H1 (cell line): ENCODE measurements at regions not wholly inside any gene's neighbourhood (a gene's known extent, or its start where the extent isn't known, plus 50 kb on each side); places are given as distances from the start of the nearest gene placed in this dataset.

ENCODE experiments used
- CTCF ChIA-PET: fragments of 300-600 bp; sonication (Branson Sonifier 250); formaldehyde crosslinking; loops from one replicate; lab custom pipeline; 2021; ENCODE audit not compliant: partially characterized antibody; lab: Charles Lee
- POLR2A ChIA-PET: fragments of 300-600 bp; sonication (Branson Sonifier 250); formaldehyde crosslinking; loops from one replicate; lab custom pipeline; 2021; ENCODE audit warnings: inconsistent platforms; ENCODE audit not compliant: partially characterized antibody; lab: Charles Lee
- DNase-seq, 2 experiments: peaks; one replicate each; pipeline versions ENCODE4 v3.0.0 to v3.0.0-alpha.2; 2010 to 2022; ENCODE audit warnings: low spot score in 2 of 2, low read depth in 1 of 2, mixed read lengths in 1 of 2
- FAIRE-seq: peaks from 2 replicates; lab custom pipeline; 2011; peaks lifted over from hg19 to GRCh38; lab: Jason Lieb, UNC
- H2AFZ ChIP-seq: 2 replicates; pipeline ENCODE4 v1.8.1; 2012; ENCODE audit warnings: low read length, inconsistent platforms
- H2AK5ac ChIP-seq: 2 replicates; pipeline ENCODE4 v1.6.1; 2013; ENCODE audit warnings: low read depth, low read length
- H2BK120ac ChIP-seq: replicated peaks from 2 replicates; pipeline ENCODE3; 2013; ENCODE audit warnings: low read depth, low read length, inconsistent platforms
- H2BK12ac ChIP-seq: 2 replicates; pipeline ENCODE4 v1.6.1; 2013; ENCODE audit warnings: low read depth, low read length
- H2BK15ac ChIP-seq: 2 replicates; pipeline ENCODE4 v1.6.1; 2013; ENCODE audit warnings: low read length
- H2BK20ac ChIP-seq: 2 replicates; pipeline ENCODE4 v1.6.1; 2013; ENCODE audit warnings: low read length
- H2BK5ac ChIP-seq: 2 replicates; pipeline ENCODE4 v1.6.1; 2013; ENCODE audit warnings: low read depth, low read length
- H3K14ac ChIP-seq: 2 replicates; pipeline ENCODE4 v1.6.1; 2013; ENCODE audit warnings: inconsistent platforms; ENCODE audit not compliant: insufficient read length
- H3K18ac ChIP-seq: 2 replicates; pipeline ENCODE4 v1.6.1; 2013; ENCODE audit warnings: low read length; ENCODE audit errors: extremely low read depth
- H3K23ac ChIP-seq: 2 replicates; pipeline ENCODE4 v1.6.1; 2013; ENCODE audit warnings: inconsistent platforms; ENCODE audit not compliant: insufficient read length
- H3K23me2 ChIP-seq: 2 replicates; pipeline ENCODE4 v1.6.1; 2013; ENCODE audit warnings: low read depth, low read length
- H3K27ac ChIP-seq: 2 replicates; pipeline ENCODE4 v1.6.1; 2011; ENCODE audit warnings: low read depth, low read length, inconsistent platforms
- H3K27me3 ChIP-seq, 4 experiments: replicated peaks in 1 of 4; 1 replicate in 1 of 4; 2 replicates in 3 of 4; pipeline versions ENCODE4 v1.6.1 to v1.8.1; 2011 to 2013; ENCODE audit warnings: low read length in 3 of 4, mild to moderate bottlenecking in 3 of 4, inconsistent platforms in 2 of 4, mixed read lengths in 2 of 4, moderate library complexity in 1 of 4; ENCODE audit not compliant: control insufficient read depth in 3 of 4, insufficient read depth in 3 of 4; ENCODE audit errors: extremely low read depth in 1 of 4
- H3K36me3 ChIP-seq, 4 experiments: 2 replicates each; pipeline versions ENCODE4 v1.6.1 to v1.8.1; 2011 to 2013; ENCODE audit warnings: mild to moderate bottlenecking in 4 of 4, low read length in 3 of 4, moderate library complexity in 2 of 4, control low read depth in 1 of 4, inconsistent platforms in 1 of 4; ENCODE audit not compliant: insufficient read depth in 4 of 4, control insufficient read depth in 2 of 4
- H3K4ac ChIP-seq: replicated peaks from 2 replicates; pipeline ENCODE3; 2013; ENCODE audit warnings: low read length, low read depth, mixed read lengths, inconsistent platforms; ENCODE audit not compliant: insufficient read length
- H3K4me1 ChIP-seq, 4 experiments: replicated peaks in 1 of 4; 1 replicate in 1 of 4; 2 replicates in 3 of 4; pipeline versions ENCODE4 v1.6.1 to v1.8.1; 2011 to 2013; ENCODE audit warnings: low read length in 3 of 4, inconsistent platforms in 2 of 4, mixed read lengths in 1 of 4; ENCODE audit not compliant: insufficient read depth in 4 of 4, control insufficient read depth in 3 of 4
- H3K4me2 ChIP-seq, 2 experiments: 2 replicates each; pipeline versions ENCODE4 v1.6.1 to v1.8.1; 2011 to 2013; ENCODE audit warnings: low read depth in 2 of 2, low read length in 2 of 2, control low read depth in 1 of 2, inconsistent platforms in 1 of 2, mild to moderate bottlenecking in 1 of 2; ENCODE audit not compliant: insufficient read depth in 1 of 2
- H3K4me3 ChIP-seq, 4 experiments: fragments of 200-600, 300-600 bp in 1 of 4; sonication (generic), shearing (Covaris generic), sonication (Bioruptor Twin) in 1 of 4; 2 replicates each; pipeline versions ENCODE4 v1.5.1 to v1.8.1; 2011 to 2016; ENCODE audit warnings: low read length in 4 of 4, low read depth in 3 of 4, control low read depth in 2 of 4, inconsistent platforms in 2 of 4, mild to moderate bottlenecking in 2 of 4, mixed read lengths in 1 of 4, moderate library complexity in 1 of 4; ENCODE audit not compliant: insufficient read depth in 2 of 4; ENCODE audit errors: extremely low read depth in 1 of 4
- H3K56ac ChIP-seq: replicated peaks from 2 replicates; pipeline ENCODE3; 2013; ENCODE audit warnings: low read depth, mild to moderate bottlenecking, mixed read lengths, low read length, inconsistent platforms; ENCODE audit not compliant: insufficient read length
- H3K79me1 ChIP-seq: 2 replicates; pipeline ENCODE4 v1.6.1; 2013; ENCODE audit warnings: low read depth, low read length, control low read depth
- H3K79me2 ChIP-seq, 2 experiments: 2 replicates each; pipeline versions ENCODE4 v1.6.1 to v1.8.1; 2012 to 2013; ENCODE audit warnings: low read length in 2 of 2, mild to moderate bottlenecking in 2 of 2, inconsistent platforms in 1 of 2; ENCODE audit not compliant: insufficient read depth in 2 of 2, control insufficient read depth in 1 of 2
- H3K9ac ChIP-seq, 4 experiments: replicated peaks in 1 of 4; 1 replicate in 1 of 4; 2 replicates in 3 of 4; pipeline versions ENCODE4 v1.6.1 to v1.8.1; 2011 to 2013; ENCODE audit warnings: low read depth in 3 of 4, low read length in 3 of 4, control low read depth in 2 of 4, mild to moderate bottlenecking in 2 of 4, moderate library complexity in 2 of 4, inconsistent platforms in 1 of 4; ENCODE audit errors: extremely low read depth in 1 of 4
- H3K9me3 ChIP-seq, 2 experiments: 2 replicates each; pipeline versions ENCODE4 v1.6.1 to v1.8.1; 2012 to 2013; ENCODE audit warnings: mild to moderate bottlenecking in 2 of 2, moderate library complexity in 2 of 2, control low read depth in 1 of 2, inconsistent platforms in 1 of 2, low read depth in 1 of 2, low read length in 1 of 2, mixed read lengths in 1 of 2; ENCODE audit not compliant: insufficient read depth in 2 of 2
- H4K20me1 ChIP-seq, 2 experiments: replicated peaks in 1 of 2; 2 replicates each; pipeline versions ENCODE3 to v1.8.1; 2011 to 2013; ENCODE audit warnings: inconsistent platforms in 2 of 2, low read length in 2 of 2, mild to moderate bottlenecking in 1 of 2; ENCODE audit not compliant: insufficient read depth in 2 of 2, control insufficient read depth in 1 of 2
- H4K5ac ChIP-seq: 2 replicates; pipeline ENCODE4 v1.6.1; 2013; ENCODE audit warnings: low read length, low read depth, mixed read lengths, inconsistent platforms; ENCODE audit not compliant: insufficient read length
- H4K8ac ChIP-seq: 2 replicates; pipeline ENCODE4 v1.8.0; 2013; ENCODE audit warnings: mild to moderate bottlenecking, moderate library complexity, low read length, inconsistent platforms; ENCODE audit not compliant: insufficient read depth; ENCODE audit errors: extremely low read depth
- H4K91ac ChIP-seq: replicated peaks from 2 replicates; pipeline ENCODE3; 2013; ENCODE audit warnings: low read length, mixed read lengths, inconsistent platforms; ENCODE audit not compliant: insufficient read length
- KDM4A ChIP-seq: IDR thresholded peaks from one replicate; pipeline ENCODE4 v1.7.1; 2012; ENCODE audit warnings: low read depth, mild to moderate bottlenecking, moderate library complexity, low read length, inconsistent platforms; ENCODE audit not compliant: severe bottlenecking
- SAP30 ChIP-seq: fragments of 300-600 bp; sonication (generic); IDR thresholded peaks from 2 replicates; pipeline ENCODE4 v1.7.1; 2012; ENCODE audit warnings: low read length, moderate library complexity, mild to moderate bottlenecking, inconsistent platforms; ENCODE audit not compliant: insufficient read depth, insufficient replicate concordance
- WGBS, 2 experiments: shearing (Covaris generic) in 1 of 2; methylation state at CpG; one replicate each; pipeline versions ENCODE4 v1.1.6 to v1.1.7; 2013 to 2015; ENCODE audit warnings: low lambda C conversion rate in 2 of 2, mixed read lengths in 2 of 2, inconsistent platforms in 1 of 2, low coverage in 1 of 2, missing lambda C conversion rate in 1 of 2; ENCODE audit not compliant: insufficient replicate concordance in 2 of 2, insufficient coverage in 1 of 2, insufficient read length in 1 of 2; ENCODE audit errors: extremely low coverage in 1 of 2, missing lambda C conversion rate in 1 of 2; 5-methylcytosine and 5-hydroxymethylcytosine counted together
- TF ChIP-seq, protein P1 (sequence below): IDR thresholded peaks from 2 replicates; pipeline ENCODE4 v1.6.1; 2011; ENCODE audit warnings: low read length, improper control_type of control experiment

DNA sequence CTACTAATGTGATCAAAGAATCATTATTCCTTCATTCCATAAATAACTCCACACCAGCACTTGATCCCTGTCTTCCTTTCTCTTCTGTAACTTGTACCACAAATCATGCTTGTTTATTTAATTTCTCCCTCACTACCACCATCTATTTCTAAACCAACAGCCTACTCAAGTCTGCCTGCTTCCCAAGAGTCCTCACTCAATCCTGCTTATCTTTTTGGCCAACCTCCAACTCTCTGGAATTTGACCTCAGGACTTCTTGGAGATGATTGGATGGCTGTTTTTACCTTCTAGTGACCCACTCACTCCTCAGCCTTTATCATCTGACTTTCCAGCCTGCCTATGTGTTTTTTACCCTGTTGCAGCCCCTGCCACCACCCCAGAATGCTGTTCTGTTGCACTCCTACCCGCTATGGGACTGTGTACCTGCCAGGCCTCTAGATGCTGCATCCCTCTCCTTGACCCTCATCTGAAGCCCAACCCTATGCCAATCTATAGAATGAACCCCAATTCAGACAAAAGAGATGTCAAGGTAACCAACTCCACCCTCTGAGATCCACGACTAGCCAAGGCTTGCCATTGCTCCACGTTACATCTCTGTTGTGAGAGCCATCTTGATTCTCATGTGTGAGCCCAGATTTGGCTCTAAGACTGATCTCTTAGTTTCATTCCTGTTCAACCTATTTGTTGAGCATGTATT is 150.2 kb upstream of the PLEKHG7 start:
- H3K27ac ChIP-seq, result no peak overlapping the region
- no peak overlapping the region for H3K4me3 ChIP-seq
- CTCF ChIA-PET, result no interaction called here
- H3K4ac ChIP-seq, result no peak overlapping the region
- no peak overlapping the region for H2BK12ac ChIP-seq
- no peak overlapping the region for H2BK120ac ChIP-seq
- no peak overlapping the region for H4K5ac ChIP-seq
- FAIRE-seq (no peak), DNase-seq (no peak)
- H2AFZ ChIP-seq, result no peak overlapping the region
- no peak overlapping the region for H2BK15ac ChIP-seq
- no peak overlapping the region for H2BK5ac ChIP-seq
- H3K9me3 ChIP-seq, result no peaks in the 10 kb centered on the region
- H3K4me2 ChIP-seq, result no peak overlapping the region
- no peak for TF ChIP-seq SAP30
- TF ChIP-seq, protein P1, sequence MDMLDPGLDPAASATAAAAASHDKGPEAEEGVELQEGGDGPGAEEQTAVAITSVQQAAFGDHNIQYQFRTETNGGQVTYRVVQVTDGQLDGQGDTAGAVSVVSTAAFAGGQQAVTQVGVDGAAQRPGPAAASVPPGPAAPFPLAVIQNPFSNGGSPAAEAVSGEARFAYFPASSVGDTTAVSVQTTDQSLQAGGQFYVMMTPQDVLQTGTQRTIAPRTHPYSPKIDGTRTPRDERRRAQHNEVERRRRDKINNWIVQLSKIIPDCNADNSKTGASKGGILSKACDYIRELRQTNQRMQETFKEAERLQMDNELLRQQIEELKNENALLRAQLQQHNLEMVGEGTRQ, result no peak
- no peak for TF ChIP-seq KDM4A
- H3K23me2 ChIP-seq, result no peaks in the 10 kb centered on the region; the same call in 1 of the 2 replicates
- H4K20me1 ChIP-seq, result no peaks in the 10 kb centered on the region
- no peak overlapping the region for H3K9ac ChIP-seq
- no peak overlapping the region for H3K14ac ChIP-seq
- H3K79me2 ChIP-seq, result no peaks in the 10 kb centered on the region
- no peak overlapping the region for H2BK20ac ChIP-seq
- no peak overlapping the region for H4K91ac ChIP-seq
- no peak overlapping the region for H4K8ac ChIP-seq
- POLR2A ChIA-PET, result no interaction called here
- H3K23ac ChIP-seq, result no peak overlapping the region
- WGBS, 2 experiments, result 90% methylated on average over 3 of the region's 3 CpGs; no CpG with 5 or more reads in 1 of the 2 experiments
- peaks cover 0 to 5% (median 0%) of the 10 kb centered on the region in 4 experiments; a peak in 1 of 7 replicates for H3K4me1 ChIP-seq
- H3K56ac ChIP-seq, result no peak overlapping the region
- H3K79me1 ChIP-seq, result no peaks in the 10 kb centered on the region
- no peaks in the 10 kb centered on the region for H3K27me3 ChIP-seq
- H3K36me3 ChIP-seq, result no peaks in the 10 kb centered on the region
- no peak overlapping the region for H3K18ac ChIP-seq
- no peak overlapping the region for H2AK5ac ChIP-seq
